ENCODE measurements at regions not wholly inside any gene's neighbourhood (a gene's known extent, or its start where the extent isn't known, plus 50 kb on each side); places are given as distances from the start of the nearest gene placed in this dataset.
A peak's percentile ranks its signal among the peaks of the same experiment; 100 is the strongest.

DNA sequence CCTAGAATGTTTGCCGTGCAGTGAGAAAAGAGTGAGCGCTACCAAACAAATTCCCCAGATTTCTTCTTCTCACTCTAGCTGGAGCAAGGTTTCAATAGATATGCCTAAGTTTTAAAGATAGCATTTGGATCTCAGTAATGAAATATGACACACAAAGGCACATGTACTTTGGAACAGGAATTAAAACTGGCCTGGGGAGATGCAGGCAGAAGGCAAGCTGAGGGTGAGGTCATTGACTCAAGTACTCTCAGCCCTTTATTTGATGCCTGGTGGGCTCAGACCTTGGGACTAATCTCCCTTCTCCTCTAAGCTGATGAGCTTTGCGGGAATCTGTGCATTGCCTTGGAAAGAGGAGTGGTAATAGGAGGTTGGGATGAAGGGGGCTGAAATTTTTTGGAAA, 323.3 kb upstream of the SLC30A5 start:
- no peak for DNase-seq (ENCODE audit: low read depth)
- TF ChIP-seq, protein P1, sequence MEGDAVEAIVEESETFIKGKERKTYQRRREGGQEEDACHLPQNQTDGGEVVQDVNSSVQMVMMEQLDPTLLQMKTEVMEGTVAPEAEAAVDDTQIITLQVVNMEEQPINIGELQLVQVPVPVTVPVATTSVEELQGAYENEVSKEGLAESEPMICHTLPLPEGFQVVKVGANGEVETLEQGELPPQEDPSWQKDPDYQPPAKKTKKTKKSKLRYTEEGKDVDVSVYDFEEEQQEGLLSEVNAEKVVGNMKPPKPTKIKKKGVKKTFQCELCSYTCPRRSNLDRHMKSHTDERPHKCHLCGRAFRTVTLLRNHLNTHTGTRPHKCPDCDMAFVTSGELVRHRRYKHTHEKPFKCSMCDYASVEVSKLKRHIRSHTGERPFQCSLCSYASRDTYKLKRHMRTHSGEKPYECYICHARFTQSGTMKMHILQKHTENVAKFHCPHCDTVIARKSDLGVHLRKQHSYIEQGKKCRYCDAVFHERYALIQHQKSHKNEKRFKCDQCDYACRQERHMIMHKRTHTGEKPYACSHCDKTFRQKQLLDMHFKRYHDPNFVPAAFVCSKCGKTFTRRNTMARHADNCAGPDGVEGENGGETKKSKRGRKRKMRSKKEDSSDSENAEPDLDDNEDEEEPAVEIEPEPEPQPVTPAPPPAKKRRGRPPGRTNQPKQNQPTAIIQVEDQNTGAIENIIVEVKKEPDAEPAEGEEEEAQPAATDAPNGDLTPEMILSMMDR (conservative IDR thresholded peaks at IDR 0.05; ENCODE audit: control insufficient read depth, insufficient read depth, low read depth, low read length): no peak
- H3K4me3 ChIP-seq (ENCODE audit: control insufficient read depth, low read depth, low read length): no peak overlapping the region

DNA sequence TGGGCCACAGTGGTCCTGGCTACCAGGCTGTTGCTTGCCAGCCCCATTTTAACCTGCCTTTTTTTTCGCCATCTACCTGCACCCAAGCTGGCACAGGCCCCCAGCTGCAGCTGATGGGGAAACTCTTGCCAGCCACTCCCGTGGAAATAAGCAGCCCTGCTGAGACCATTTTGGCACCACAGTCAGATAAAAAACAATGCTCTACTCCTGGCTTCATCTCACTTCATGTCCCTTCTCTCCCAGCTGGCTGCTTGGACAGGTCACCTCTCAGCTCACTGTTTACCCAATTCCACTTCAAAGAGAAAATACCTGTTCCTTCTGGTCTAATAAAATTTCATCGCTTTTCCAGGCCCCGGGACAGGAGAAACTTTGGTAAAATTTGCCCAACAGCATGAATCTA, 322.6 kb upstream of the SLC30A5 start:
- no peak for DNase-seq (ENCODE audit: low read depth)
- TF ChIP-seq, protein P1 (conservative IDR thresholded peaks at IDR 0.05; ENCODE audit: control insufficient read depth, insufficient read depth, low read depth, low read length): no peak
- no peak overlapping the region for H3K4me3 ChIP-seq (ENCODE audit: control insufficient read depth, low read depth, low read length)

DNA sequence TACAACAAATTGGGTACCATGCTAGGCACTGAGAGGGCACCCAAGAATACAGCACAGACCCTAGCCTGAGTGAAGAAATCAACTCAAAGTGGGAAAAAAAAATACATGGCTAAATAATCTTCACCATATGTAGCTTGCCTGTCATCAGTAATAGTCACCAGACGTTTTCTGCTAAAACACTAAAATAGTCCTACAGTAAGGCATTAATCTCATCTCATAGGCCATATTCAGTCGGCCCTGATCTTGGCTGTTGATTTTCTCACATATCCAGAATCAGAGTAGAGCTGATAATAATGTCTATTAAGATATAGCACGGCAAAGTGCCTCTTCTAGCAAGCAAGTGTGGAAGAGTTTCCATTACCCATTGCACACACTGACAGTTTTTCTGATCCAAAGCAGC, 322.1 kb upstream of the SLC30A5 start:
- H3K4me3 ChIP-seq (ENCODE audit: control insufficient read depth, low read depth, low read length): no peak overlapping the region
- no peak for DNase-seq (ENCODE audit: low read depth)
- TF ChIP-seq, protein P1 (conservative IDR thresholded peaks at IDR 0.05; ENCODE audit: control insufficient read depth, insufficient read depth, low read depth, low read length): no peak

DNA sequence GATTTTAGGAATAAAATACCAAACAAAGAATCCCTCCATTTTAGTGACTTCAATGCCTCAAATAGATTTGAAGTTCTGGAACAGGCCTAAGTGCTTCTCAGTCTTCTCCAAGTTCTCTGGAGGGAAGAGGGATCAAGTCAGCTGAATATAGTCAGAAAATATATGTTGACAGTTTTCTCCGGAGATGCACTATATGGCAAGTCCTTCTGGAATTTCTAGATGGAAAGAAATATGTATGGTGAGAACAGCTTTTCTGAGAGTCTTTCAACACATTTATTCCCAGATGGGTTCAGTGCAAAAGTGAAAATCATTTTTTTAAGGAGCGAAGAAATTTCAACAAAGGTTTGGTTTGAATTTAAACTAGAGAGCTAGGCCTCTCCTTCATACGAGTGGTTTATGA, 317.4 kb upstream of the SLC30A5 start:
- no peak for DNase-seq (ENCODE audit: low read depth)
- H3K4me3 ChIP-seq (ENCODE audit: control insufficient read depth, low read depth, low read length): no peak overlapping the region
- TF ChIP-seq, protein P1 (conservative IDR thresholded peaks at IDR 0.05; ENCODE audit: control insufficient read depth, insufficient read depth, low read depth, low read length): no peak

DNA sequence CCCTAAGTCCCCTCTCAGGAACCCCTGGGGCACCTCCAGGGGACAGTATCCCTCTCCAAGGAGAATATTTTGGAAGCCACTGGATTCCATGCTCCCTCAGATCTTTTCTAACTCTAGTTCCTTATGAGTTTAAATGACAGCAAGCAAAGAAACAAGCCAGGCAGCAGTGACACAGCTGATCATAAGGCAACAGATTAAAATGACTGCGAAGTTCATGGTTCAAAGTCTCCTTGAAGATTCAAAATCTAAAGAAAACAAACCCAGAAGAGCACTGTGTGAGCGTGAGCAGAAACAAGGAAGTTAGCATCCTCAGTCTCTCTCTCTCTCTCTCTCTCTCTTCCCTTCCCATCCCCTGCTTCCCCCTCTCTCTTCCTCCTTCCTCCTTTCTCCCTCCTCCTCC, 316.7 kb upstream of the SLC30A5 start:
- TF ChIP-seq, protein P1 (conservative IDR thresholded peaks at IDR 0.05; ENCODE audit: control insufficient read depth, insufficient read depth, low read depth, low read length): no peak
- H3K4me3 ChIP-seq (ENCODE audit: control insufficient read depth, low read depth, low read length): no peak overlapping the region
- no peak for DNase-seq (ENCODE audit: low read depth)

DNA sequence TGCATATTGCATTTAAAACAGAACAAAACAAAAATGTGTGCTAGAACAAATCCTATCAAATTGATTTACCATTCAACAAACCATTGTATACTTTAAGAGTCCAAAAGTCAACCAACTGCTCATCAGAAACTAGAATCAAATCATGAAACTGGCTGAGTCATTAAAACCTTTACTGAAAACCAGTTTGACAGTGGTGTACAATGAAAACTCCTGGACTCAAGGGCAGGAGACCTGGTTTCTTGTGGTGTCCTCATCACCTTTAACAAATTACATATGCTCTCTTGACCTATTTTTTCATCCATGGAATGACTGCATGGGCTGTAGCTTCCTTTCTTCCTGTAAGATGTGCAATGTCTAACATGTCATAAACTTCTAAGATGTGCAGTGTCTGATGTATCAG, 315.3 kb upstream of the SLC30A5 start:
- TF ChIP-seq, protein P1 (conservative IDR thresholded peaks at IDR 0.05; ENCODE audit: control insufficient read depth, insufficient read depth, low read depth, low read length): no peak
- DNase-seq (ENCODE audit: low read depth): no peak
- no peak overlapping the region for H3K4me3 ChIP-seq (ENCODE audit: control insufficient read depth, low read depth, low read length)

- no peak overlapping the region for H3K4me3 ChIP-seq (ENCODE audit: control insufficient read depth, low read depth, low read length)
- TF ChIP-seq, protein P1 (conservative IDR thresholded peaks at IDR 0.05; ENCODE audit: control insufficient read depth, insufficient read depth, low read depth, low read length): no peak
- DNase-seq (ENCODE audit: low read depth): peak; percentile 4
Measured at GRCh38 chr5:68780299-68780955, 313.4 kb upstream of the SLC30A5 start.
